K562 (cell line): ENCODE measurements at regions not wholly inside any gene's neighbourhood (a gene's known extent, or its start where the extent isn't known, plus 50 kb on each side); places are given as distances from the start of the nearest gene placed in this dataset.

Experiments
- ATAC-seq: fragments of 200-7000 bp; cut with Tn5 transposase; 3 replicates; pipeline ENCODE4 v1.9.1; 2020; ENCODE audit warnings: moderate library complexity
- BruUV-seq: library from RNA; stranded (reverse); fragments of 400-500 nt; replicated peaks from 2 replicates; lab custom pipeline; 2021; lab: Mats Ljungman, UMichigan
- CTCF ChIA-PET: fragments of 300-600 bp; formaldehyde crosslinking; extraction: SDS; loops from one replicate; lab custom pipeline; 2021; ENCODE audit warnings: low intra/inter-chr PET ratio; lab: Yijun Ruan, JAX
- POLR2A ChIA-PET: fragments of 300-600, 350-650 bp; sonication (Branson Sonifier 250); formaldehyde crosslinking; extraction: SDS; loops from one replicate; lab custom pipeline; 2021; ENCODE audit warnings: antibody characterized with exemption, inconsistent platforms; lab: Yijun Ruan, JAX
- DNase-seq, 4 experiments: peaks; one replicate each; pipeline versions ENCODE4 v3.0.0 to v3.0.0-alpha.2; 2011 to 2018; ENCODE audit warnings: low spot score in 3 of 4, mixed read lengths in 3 of 4; ENCODE audit errors: extremely low read depth in 1 of 4
- FAIRE-seq: peaks from 2 replicates; lab custom pipeline; 2011; peaks lifted over from hg19 to GRCh38; lab: Jason Lieb, UNC
- H2AFZ ChIP-seq: 2 replicates; pipeline ENCODE4 v1.6.0; 2011; ENCODE audit warnings: low read depth, low read length, control low read depth, inconsistent platforms
- H3K27ac ChIP-seq: fragments of 200-600 bp; 3 replicates; pipeline ENCODE4 v1.8.0; 2011; ENCODE audit warnings: low read depth, mild to moderate bottlenecking, control low read depth, inconsistent platforms, low read length, moderate library complexity, mixed read lengths; ENCODE audit errors: extremely low read depth
- H3K27me3 ChIP-seq, 2 experiments: fragments of 300-600 bp in 1 of 2; 2 replicates in 1 of 2; 3 replicates in 1 of 2; pipeline versions ENCODE4 v1.6.0 to v1.8.0; 2011; ENCODE audit warnings: inconsistent platforms in 2 of 2, low read length in 2 of 2, mild to moderate bottlenecking in 1 of 2, mixed read lengths in 1 of 2, moderate library complexity in 1 of 2; ENCODE audit not compliant: control insufficient read depth in 2 of 2, insufficient read depth in 2 of 2
- H3K36me3 ChIP-seq: fragments of 300-600 bp; 3 replicates; pipeline ENCODE4 v1.8.0; 2011; ENCODE audit warnings: mild to moderate bottlenecking, low read length, inconsistent platforms; ENCODE audit not compliant: control insufficient read depth, insufficient read depth
- H3K4me1 ChIP-seq, 2 experiments: fragments of 200-600 bp in 1 of 2; replicated peaks in 1 of 2; 2 replicates in 1 of 2; 3 replicates in 1 of 2; pipeline versions ENCODE4 v1.5.1 to v1.8.0; 2011; ENCODE audit warnings: inconsistent platforms in 2 of 2, low read length in 2 of 2, mild to moderate bottlenecking in 1 of 2, mixed read lengths in 1 of 2, moderate library complexity in 1 of 2; ENCODE audit not compliant: control insufficient read depth in 2 of 2, insufficient read depth in 2 of 2
- H3K4me2 ChIP-seq: 2 replicates; pipeline ENCODE4 v1.6.1; 2011; ENCODE audit warnings: low read length, control low read depth, inconsistent platforms, mixed read lengths; ENCODE audit not compliant: insufficient read depth
- H3K4me3 ChIP-seq: fragments of 200-600 bp; sonication (generic), shearing (Covaris generic); 2 replicates; pipeline ENCODE4 v1.5.1; 2016; ENCODE audit warnings: control low read depth, inconsistent platforms
- H3K79me2 ChIP-seq: fragments of 200-600 bp; 3 replicates; pipeline ENCODE4 v1.8.0; 2011; ENCODE audit warnings: low read length, inconsistent platforms; ENCODE audit not compliant: control insufficient read depth, insufficient read depth
- H3K9ac ChIP-seq, 2 experiments: 2 replicates each; pipeline versions ENCODE4 v1.6.0 to v1.6.1; 2011; ENCODE audit warnings: low read depth in 2 of 2, low read length in 2 of 2, control low read depth in 1 of 2, inconsistent platforms in 1 of 2, mild to moderate bottlenecking in 1 of 2, mixed read lengths in 1 of 2; ENCODE audit not compliant: insufficient read depth in 1 of 2
- H3K9me1 ChIP-seq: one replicate; pipeline ENCODE4 v1.6.0; 2011; ENCODE audit warnings: inconsistent platforms, mild to moderate bottlenecking, low read length, moderate library complexity; ENCODE audit not compliant: control insufficient read depth, insufficient read depth
- H3K9me3 ChIP-seq: replicated peaks from 2 replicates; pipeline ENCODE4 v1.5.1; 2011; ENCODE audit warnings: low read depth, low read length, inconsistent platforms; ENCODE audit not compliant: control insufficient read depth, insufficient read depth
- H4K20me1 ChIP-seq: replicated peaks from 2 replicates; pipeline ENCODE4 v1.6.1; 2011; ENCODE audit warnings: low read length, inconsistent platforms, mixed read lengths; ENCODE audit not compliant: control insufficient read depth, insufficient read depth
- PRMT5 ChIP-seq: sonication (generic); formaldehyde crosslinking; IDR thresholded peaks from 2 replicates; pipeline ENCODE4 v1.5.0; 2020; ENCODE audit warnings: missing genetic modification reagents
- RNF2 ChIP-seq: sonication (generic); IDR thresholded peaks from 2 replicates; pipeline ENCODE4 v1.6.1; 2016
- SAFB ChIP-seq: fragments of 200-400 bp; formaldehyde crosslinking; IDR thresholded peaks from 2 replicates; pipeline ENCODE4 v1.6.1; 2017; ENCODE audit warnings: low read depth, low read length, borderline replicate concordance
- in situ Hi-C: fragments of 300-500 bp; cut with MboI; formaldehyde crosslinking; loops from 4 replicates; pipeline ENCODE4 v1.15.0; 2018; ENCODE audit warnings: inconsistent platforms, mixed read lengths
- intact Hi-C: fragments of 100-400 bp; cut with micrococcal nuclease; formaldehyde crosslinking; loops from 2 replicates; pipeline ENCODE4 v1.14.2; 2022
- TF ChIP-seq, protein P1 (sequence below): fragments of 250-450 bp; sonication (Bioruptor Pico); IDR thresholded peaks from 2 replicates; pipeline ENCODE4 v1.5.0; 2020; ENCODE audit warnings: mild to moderate bottlenecking
- TF ChIP-seq, protein P2 (sequence below), 2 experiments: fragments of 450-650 bp; IDR thresholded peaks; 2 replicates each; pipeline ENCODE4 v1.6.1; 2016; ENCODE audit warnings: mild to moderate bottlenecking in 2 of 2, borderline replicate concordance in 1 of 2, low read depth in 1 of 2, moderate library complexity in 1 of 2
- TF ChIP-seq, protein P3 (sequence below): fragments of 450-650 bp; formaldehyde crosslinking; conservative IDR thresholded peaks from 2 replicates; pipeline ENCODE4 v1.4.0; 2022; ENCODE audit warnings: mild to moderate bottlenecking, missing genetic modification characterization

DNA sequence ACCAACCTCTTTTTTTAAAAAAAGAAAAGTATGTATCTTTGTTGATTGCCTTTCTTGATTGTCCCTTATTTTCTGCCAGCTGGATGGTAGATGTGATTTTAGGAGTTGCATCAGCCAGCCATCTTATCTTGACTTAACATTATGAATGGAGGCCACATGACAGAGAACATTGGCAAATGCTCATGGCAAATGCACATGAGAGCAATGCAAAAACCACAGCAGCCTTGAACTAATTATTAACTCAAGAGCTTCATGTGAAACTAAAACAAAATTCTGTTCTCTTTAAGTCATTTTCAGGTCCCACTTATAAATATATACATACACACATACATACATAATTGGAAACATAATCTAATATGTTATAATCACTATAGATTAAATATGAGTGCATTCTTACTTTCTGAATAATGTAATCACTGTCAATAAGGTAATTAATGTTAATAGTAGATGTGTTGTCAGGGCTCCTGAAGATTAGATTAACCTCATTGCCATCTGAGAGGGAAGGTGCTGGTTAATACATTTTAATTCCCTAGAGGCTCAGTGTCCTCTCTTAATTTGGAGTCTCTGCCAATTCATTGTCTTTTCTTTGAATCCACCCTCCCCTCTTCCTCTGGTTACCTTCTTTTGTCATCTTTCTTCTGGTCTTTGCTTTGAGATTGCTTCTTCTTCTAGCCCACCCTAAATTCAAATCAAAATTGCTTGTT, 962.2 kb downstream of the ADGRL2 start:
- FAIRE-seq, result no peak
- no peak overlapping the region for H3K27ac ChIP-seq
- H3K9me1 ChIP-seq, result no peaks in the 10 kb centered on the region
- ChIA-PET POLR2A (no interaction called here), CTCF (no interaction called here)
- H4K20me1 ChIP-seq, result no peaks in the 10 kb centered on the region
- no peak for ATAC-seq
- H3K79me2 ChIP-seq, result no peaks in the 10 kb centered on the region
- intact Hi-C loops, result no loop called here
- in situ Hi-C loops, result no loop called here
- H3K4me1 ChIP-seq, result no peaks in the 10 kb centered on the region
- no peaks in the 10 kb centered on the region; the same call in 1 of the 2 replicates for H3K9me3 ChIP-seq
- H2AFZ ChIP-seq, result no peak overlapping the region
- no peak overlapping the region for H3K9ac ChIP-seq
- no peak overlapping the region for H3K4me3 ChIP-seq
- H3K36me3 ChIP-seq, result no peaks in the 10 kb centered on the region
- no peak overlapping the region for H3K4me2 ChIP-seq
- no peak for TF ChIP-seq PRMT5
- no peak for TF ChIP-seq SAFB
- TF ChIP-seq, protein P1, sequence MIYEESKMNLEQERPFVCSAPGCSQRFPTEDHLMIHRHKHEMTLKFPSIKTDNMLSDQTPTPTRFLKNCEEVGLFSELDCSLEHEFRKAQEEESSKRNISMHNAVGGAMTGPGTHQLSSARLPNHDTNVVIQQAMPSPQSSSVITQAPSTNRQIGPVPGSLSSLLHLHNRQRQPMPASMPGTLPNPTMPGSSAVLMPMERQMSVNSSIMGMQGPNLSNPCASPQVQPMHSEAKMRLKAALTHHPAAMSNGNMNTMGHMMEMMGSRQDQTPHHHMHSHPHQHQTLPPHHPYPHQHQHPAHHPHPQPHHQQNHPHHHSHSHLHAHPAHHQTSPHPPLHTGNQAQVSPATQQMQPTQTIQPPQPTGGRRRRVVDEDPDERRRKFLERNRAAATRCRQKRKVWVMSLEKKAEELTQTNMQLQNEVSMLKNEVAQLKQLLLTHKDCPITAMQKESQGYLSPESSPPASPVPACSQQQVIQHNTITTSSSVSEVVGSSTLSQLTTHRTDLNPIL (CRISPR knock-in tag), result no peak
- TF ChIP-seq, protein P2, sequence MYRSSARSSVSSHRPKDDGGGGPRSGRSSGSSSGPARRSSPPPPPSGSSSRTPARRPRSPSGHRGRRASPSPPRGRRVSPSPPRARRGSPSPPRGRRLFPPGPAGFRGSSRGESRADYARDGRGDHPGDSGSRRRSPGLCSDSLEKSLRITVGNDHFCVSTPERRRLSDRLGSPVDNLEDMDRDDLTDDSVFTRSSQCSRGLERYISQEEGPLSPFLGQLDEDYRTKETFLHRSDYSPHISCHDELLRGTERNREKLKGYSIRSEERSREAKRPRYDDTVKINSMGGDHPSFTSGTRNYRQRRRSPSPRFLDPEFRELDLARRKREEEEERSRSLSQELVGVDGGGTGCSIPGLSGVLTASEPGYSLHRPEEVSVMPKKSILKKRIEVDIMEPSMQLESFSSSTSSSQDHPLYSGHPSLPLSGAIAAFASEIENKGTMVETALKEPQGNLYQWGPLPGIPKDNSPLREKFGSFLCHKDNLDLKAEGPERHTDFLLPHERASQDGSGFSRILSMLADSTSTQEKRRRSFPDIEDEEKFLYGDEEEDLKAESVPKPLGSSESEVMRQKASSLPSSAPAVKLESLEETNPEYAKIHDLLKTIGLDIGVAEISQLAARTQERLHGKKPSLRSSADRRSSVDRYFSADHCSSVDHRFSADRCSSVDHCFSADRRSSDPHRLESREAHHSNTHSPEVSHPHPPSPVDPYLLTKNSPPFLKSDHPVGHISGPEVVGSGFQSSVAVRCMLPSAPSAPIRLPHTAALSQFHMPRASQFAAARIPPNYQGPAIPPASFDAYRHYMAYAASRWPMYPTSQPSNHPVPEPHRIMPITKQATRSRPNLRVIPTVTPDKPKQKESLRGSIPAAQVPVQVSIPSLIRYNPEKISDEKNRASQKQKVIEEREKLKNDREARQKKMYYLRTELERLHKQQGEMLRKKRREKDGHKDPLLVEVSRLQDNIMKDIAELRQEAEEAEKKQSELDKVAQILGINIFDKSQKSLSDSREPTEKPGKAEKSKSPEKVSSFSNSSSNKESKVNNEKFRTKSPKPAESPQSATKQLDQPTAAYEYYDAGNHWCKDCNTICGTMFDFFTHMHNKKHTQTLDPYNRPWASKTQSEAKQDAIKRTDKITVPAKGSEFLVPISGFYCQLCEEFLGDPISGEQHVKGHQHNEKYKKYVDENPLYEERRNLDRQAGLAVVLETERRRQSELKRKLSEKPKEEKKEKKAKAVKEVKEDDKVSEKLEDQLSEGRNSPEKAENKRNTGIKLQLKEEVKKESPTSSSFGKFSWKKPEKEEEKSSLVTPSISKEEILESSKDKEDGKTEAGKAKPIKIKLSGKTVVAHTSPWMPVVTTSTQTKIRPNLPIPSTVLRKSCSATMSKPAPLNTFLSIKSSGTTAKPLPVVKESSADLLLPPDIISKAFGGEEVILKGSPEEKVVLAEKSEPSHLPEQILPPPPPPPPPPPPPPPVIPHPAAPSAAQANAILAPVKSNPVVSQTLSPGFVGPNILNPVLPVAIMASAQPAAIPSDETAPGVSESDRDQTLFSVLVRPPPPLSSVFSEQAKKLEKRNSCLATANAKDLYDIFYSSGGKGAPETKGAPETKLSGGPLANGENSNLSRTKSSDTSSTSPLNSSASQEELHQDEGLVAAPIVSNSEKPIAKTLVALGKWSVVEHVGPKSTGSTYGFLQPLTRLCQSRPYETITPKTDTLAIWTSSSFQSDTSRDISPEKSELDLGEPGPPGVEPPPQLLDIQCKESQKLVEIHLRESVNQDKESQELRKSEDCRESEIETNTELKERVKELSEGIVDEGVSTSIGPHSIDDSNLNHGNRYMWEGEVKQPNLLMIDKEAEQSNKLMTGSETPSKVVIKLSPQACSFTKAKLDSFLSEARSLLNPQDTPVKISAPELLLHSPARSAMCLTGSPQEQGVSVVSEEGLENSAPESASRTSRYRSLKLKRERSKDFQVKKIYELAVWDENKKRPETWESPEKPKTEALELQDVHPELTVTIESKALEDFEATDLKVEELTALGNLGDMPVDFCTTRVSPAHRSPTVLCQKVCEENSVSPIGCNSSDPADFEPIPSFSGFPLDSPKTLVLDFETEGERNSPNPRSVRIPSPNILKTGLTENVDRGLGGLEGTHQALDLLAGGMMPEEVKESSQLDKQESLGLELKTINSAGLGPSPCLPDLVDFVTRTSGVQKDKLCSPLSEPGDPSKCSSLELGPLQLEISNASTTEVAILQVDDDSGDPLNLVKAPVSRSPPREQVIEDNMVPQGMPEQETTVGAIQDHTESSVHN (IDR thresholded peaks at IDR 0.05; ENCODE audit: borderline replicate concordance in 1 of 2, low read depth in 1 of 2), result no peak
- TF ChIP-seq, protein P3, sequence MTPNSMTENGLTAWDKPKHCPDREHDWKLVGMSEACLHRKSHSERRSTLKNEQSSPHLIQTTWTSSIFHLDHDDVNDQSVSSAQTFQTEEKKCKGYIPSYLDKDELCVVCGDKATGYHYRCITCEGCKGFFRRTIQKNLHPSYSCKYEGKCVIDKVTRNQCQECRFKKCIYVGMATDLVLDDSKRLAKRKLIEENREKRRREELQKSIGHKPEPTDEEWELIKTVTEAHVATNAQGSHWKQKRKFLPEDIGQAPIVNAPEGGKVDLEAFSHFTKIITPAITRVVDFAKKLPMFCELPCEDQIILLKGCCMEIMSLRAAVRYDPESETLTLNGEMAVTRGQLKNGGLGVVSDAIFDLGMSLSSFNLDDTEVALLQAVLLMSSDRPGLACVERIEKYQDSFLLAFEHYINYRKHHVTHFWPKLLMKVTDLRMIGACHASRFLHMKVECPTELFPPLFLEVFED (CRISPR knock-in tag), result no peak
- TF ChIP-seq RNF2, result no peak
- no peak for DNase-seq
- BruUV-seq, result no TSS peak
- H3K27me3 ChIP-seq, result no peaks in the 10 kb centered on the region
